HG02623 (cell line): ENCODE measurements at regions not wholly inside any gene's neighbourhood (a gene's known extent, or its start where the extent isn't known, plus 50 kb on each side); places are given as distances from the start of the nearest gene placed in this dataset.
A peak's percentile ranks its signal among the peaks of the same experiment; 100 is the strongest.

Experiments used
- ATAC-seq: cut with Tn5 transposase; IDR thresholded peaks from one replicate; pipeline ENCODE4 v1.9.1; 2021; ENCODE audit warnings: moderate library complexity; ENCODE audit not compliant: unreplicated experiment

DNA sequence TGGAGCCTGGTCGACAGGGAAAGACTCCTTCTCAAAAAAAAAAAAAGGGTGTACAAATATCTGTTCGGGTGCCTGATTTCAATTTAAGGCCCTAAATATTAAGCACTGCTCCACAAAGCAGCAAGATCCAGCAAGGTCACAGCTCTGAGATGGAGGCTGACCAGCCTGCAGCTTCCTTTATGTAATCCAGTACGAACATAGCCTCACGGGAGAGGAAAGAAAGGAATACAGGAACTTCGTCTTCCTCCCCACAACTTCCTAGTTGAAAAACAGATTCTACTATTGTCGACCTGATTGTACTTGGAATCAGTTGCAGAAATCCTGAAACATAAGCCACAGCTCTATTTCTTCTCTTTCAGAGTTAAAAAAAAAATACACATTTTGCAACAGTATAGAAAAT lies 53.5 kb upstream of the TBC1D9 start:
- ATAC-seq = no peak

DNA sequence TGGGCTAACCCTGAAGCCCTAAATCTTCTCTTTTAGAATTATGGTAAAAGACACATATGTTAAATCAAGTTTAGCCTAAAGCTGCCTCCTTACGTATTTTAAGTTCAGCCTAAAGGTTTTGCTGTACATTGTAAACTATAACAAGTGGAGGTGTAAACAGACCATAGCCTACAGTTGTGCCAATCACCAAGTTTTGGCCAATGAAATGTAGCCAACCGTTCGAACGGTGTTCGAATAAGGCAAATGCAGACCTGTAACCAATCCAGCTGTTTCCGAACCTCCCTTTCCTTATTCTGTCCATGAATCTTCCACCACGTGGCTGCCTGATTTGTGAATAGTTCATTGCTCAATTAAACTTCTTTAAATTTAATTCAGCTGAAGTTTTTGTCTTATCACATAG lies 52.1 kb upstream of the TBC1D9 start:
- ATAC-seq = peak; percentile 4

DNA sequence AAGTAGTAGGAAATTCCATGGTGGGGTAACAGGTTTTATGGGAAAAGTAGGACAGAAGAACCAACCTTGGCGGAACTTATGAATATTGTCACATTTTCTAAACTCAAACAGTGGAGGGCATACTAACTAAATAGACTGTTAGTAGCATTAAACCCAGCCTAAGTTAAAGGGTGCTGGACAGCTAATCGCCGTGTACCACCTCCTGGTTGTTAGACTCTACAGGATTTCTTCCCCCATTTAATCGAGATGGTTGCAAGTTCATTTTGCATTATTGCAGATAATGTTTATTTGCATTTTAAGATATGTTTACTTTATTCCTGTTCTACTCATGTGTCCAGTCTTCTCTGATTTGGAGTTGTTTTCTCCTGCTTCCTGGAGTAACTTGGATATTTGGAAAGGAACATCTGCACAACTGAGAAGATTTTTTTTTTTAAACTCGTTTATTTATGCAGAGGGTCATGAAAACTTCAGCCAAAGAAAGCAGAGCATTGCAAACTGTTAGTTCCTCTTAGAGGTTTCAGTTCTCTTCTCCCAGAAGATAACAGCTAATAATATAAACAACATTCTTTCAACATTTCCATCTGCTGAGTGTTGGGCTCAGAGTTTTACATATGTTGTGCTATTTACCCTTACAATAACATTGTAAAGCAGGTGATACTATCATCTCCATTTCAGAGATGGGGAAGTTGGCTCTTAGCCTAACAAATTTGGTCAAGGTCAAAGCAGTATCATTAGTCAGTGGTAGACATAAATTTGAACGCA lies 51.5 kb upstream of the TBC1D9 start:
- ATAC-seq = peak; percentile 89

GRCh38 chr4:140806163-140806562 lies 50.0 kb upstream of the TBC1D9 start:
- peak; percentile 56 for ATAC-seq
